GM19467 (cell line): ENCODE measurements at regions not wholly inside any gene's neighbourhood (a gene's known extent, or its start where the extent isn't known, plus 50 kb on each side); places are given as distances from the start of the nearest gene placed in this dataset.
"Not testable (repeated sequence)": the region's sequence is repeated elsewhere in the genome, so short reads cannot be mapped to it uniquely, and the experiment has no call there.

Experiments used
- ATAC-seq: cut with Tn5 transposase; IDR thresholded peaks from one replicate; pipeline ENCODE4 v1.9.1; 2021; ENCODE audit warnings: mild to moderate bottlenecking, moderate library complexity; ENCODE audit not compliant: unreplicated experiment

GRCh38 chr19:28640506-28640905, 572.4 kb downstream of the UQCRFS1 start:
- ATAC-seq = no peak

- no peak for ATAC-seq
These were observed 574.5 kb downstream of the UQCRFS1 start for GRCh38 chr19:28638445-28638844.

GRCh38 chr19:28636706-28637105, 576.2 kb downstream of the UQCRFS1 start:
- no peak for ATAC-seq

GRCh38 chr19:28636016-28636629, 576.8 kb downstream of the UQCRFS1 start:
- ATAC-seq = no peak

GRCh38 chr19:28634837-28635236, 578.1 kb downstream of the UQCRFS1 start:
- ATAC-seq = no peak

GRCh38 chr19:28634019-28634328, 579.0 kb downstream of the UQCRFS1 start:
- no peak for ATAC-seq

- ATAC-seq = no peak
These were observed 579.5 kb downstream of the UQCRFS1 start for GRCh38 chr19:28633319-28634018.

GRCh38 chr19:28632371-28633080, 580.4 kb downstream of the UQCRFS1 start:
- no peak for ATAC-seq

- no peak for ATAC-seq
These were observed 581.0 kb downstream of the UQCRFS1 start for GRCh38 chr19:28631961-28632360.

GRCh38 chr19:28627669-28628068, 585.3 kb downstream of the UQCRFS1 start:
- no peak for ATAC-seq

GRCh38 chr19:28626407-28626806, 586.5 kb downstream of the UQCRFS1 start:
- ATAC-seq = not testable (repeated sequence)

GRCh38 chr19:28619816-28620429, 593.0 kb downstream of the UQCRFS1 start:
- no peak for ATAC-seq

- ATAC-seq = no peak
These were observed 594.4 kb downstream of the UQCRFS1 start for GRCh38 chr19:28618504-28618903.

- ATAC-seq = no peak
These were observed 597.0 kb downstream of the UQCRFS1 start for GRCh38 chr19:28615966-28616365.

GRCh38 chr19:28615546-28615916, 597.4 kb downstream of the UQCRFS1 start:
- no peak for ATAC-seq

- ATAC-seq = no peak
These were observed 598.1 kb downstream of the UQCRFS1 start for GRCh38 chr19:28614634-28615545.

GRCh38 chr19:28612275-28612769, 600.6 kb downstream of the UQCRFS1 start:
- ATAC-seq = no peak

- not testable (repeated sequence) for ATAC-seq
These were observed 601.6 kb downstream of the UQCRFS1 start for GRCh38 chr19:28611227-28611914.

GRCh38 chr19:28610731-28611130, 602.2 kb downstream of the UQCRFS1 start:
- ATAC-seq = no peak

GRCh38 chr19:28609944-28610343, 603.0 kb downstream of the UQCRFS1 start:
- no peak for ATAC-seq
